ENCODE measurements at regions not wholly inside any gene's neighbourhood (a gene's known extent, or its start where the extent isn't known, plus 50 kb on each side); places are given as distances from the start of the nearest gene placed in this dataset.

- H3K4me2 ChIP-seq (ENCODE audit: insufficient read depth in 1 of 2, low read depth in 2 of 2, low read length in 2 of 2), result 0 out of 4 replicates have a peak overlapping the region, but pooled peaks of 1 of the 2 experiments have one; percentile 8
- H3K4me3 ChIP-seq (ENCODE audit: extremely low read depth in 1 of 4, insufficient read depth in 2 of 4, low read depth in 3 of 4, low read length in 4 of 4), result no peak overlapping the region
- peak overlapping the region; percentile 91 for H3K18ac ChIP-seq (ENCODE audit: extremely low read depth, low read length)
- H4K91ac ChIP-seq (replicated peaks; ENCODE audit: insufficient read length, low read length), result peak overlapping the region; percentile 95
- no peaks in the 10 kb centered on the region for H3K23me2 ChIP-seq (ENCODE audit: low read depth, low read length)
- H3K79me2 ChIP-seq (ENCODE audit: control insufficient read depth in 1 of 2, insufficient read depth in 2 of 2, low read length in 2 of 2), result no peaks in the 10 kb centered on the region
- no peak overlapping the region; a peak in 1 of 7 replicates for H3K9ac ChIP-seq (replicated peaks in 1 of 4; ENCODE audit: extremely low read depth in 1 of 4, low read depth in 3 of 4, low read length in 3 of 4)
- no peaks in the 10 kb centered on the region; the same call in 1 of the 2 replicates for H3K79me1 ChIP-seq (ENCODE audit: low read depth, low read length)
- 0 out of 2 replicates have a peak overlapping the region, but pooled peaks have one; percentile 8 for H2AFZ ChIP-seq (ENCODE audit: low read length)
- peak overlapping the region; percentile 100 for H2BK20ac ChIP-seq (ENCODE audit: low read length)
- H2BK15ac ChIP-seq (ENCODE audit: low read length), result peak overlapping the region; percentile 99
- ChIA-PET CTCF (ENCODE audit: partially characterized antibody) (interaction anchor here (0.5 to 5.4 kb wide), 13 partner anchors 8 to 672 kb away, joined by 3 to 31 read pairs (median 4); no protein-coding TSS in a partner anchor), POLR2A (ENCODE audit: partially characterized antibody) (interaction anchor here (1.1 to 1.3 kb wide), 3 partner anchors 12 to 582 kb away, joined by 3 to 5 read pairs (median 4); partner anchors contain the start of gene BCL2L11)
- H4K20me1 ChIP-seq (replicated peaks in 1 of 2; ENCODE audit: control insufficient read depth in 1 of 2, insufficient read depth in 2 of 2, low read length in 2 of 2), result no peaks in the 10 kb centered on the region
- H3K36me3 ChIP-seq (ENCODE audit: control insufficient read depth in 2 of 4, insufficient read depth in 4 of 4, low read length in 3 of 4), result no peaks in the 10 kb centered on the region
- H2AK5ac ChIP-seq (ENCODE audit: low read depth, low read length), result peak overlapping the region; percentile 98; the same call in 1 of the 2 replicates
- H4K5ac ChIP-seq (ENCODE audit: insufficient read length, low read depth, low read length), result no peak overlapping the region
- no peak overlapping the region for H3K14ac ChIP-seq (ENCODE audit: insufficient read length)
- H3K27me3 ChIP-seq (replicated peaks in 1 of 4; ENCODE audit: control insufficient read depth in 3 of 4, extremely low read depth in 1 of 4, insufficient read depth in 3 of 4, low read length in 3 of 4), result peaks cover 0 to 7% (median 0%) of the 10 kb centered on the region in 4 experiments; a peak in 1 of 7 replicates
- no peak overlapping the region; the same call in 1 of the 2 replicates for H3K27ac ChIP-seq (ENCODE audit: low read depth, low read length)
- H2BK120ac ChIP-seq (replicated peaks; ENCODE audit: low read depth, low read length), result peak overlapping the region; percentile 85
- TF ChIP-seq SIN3A (conservative IDR thresholded peaks at IDR 0.05 in 1 of 2, IDR thresholded peaks at IDR 0.05 in 1 of 2; ENCODE audit: low read depth in 1 of 2, low read length in 2 of 2), result no peak
- TF ChIP-seq TCF12 (IDR thresholded peaks at IDR 0.05; ENCODE audit: low read depth, low read length), result no peak
- TF ChIP-seq CHD1 (IDR thresholded peaks at IDR 0.05; ENCODE audit: low read depth, low read length), result no peak
- 0 out of 2 replicates have a peak, but pooled peaks have one; percentile 25 for TF ChIP-seq TAF1 (IDR thresholded peaks at IDR 0.05; ENCODE audit: low read depth, low read length)
- TF ChIP-seq SIX5 (IDR thresholded peaks at IDR 0.05; ENCODE audit: low read depth, low read length), result no peak
- no peak for TF ChIP-seq BRCA1 (IDR thresholded peaks at IDR 0.05; ENCODE audit: low read depth, low read length)
- H4K8ac ChIP-seq (ENCODE audit: extremely low read depth, insufficient read depth, low read length), result no peak overlapping the region
- H3K23ac ChIP-seq (ENCODE audit: insufficient read length), result no peak overlapping the region
- DNase-seq (ENCODE audit: low read depth in 1 of 2, low spot score in 2 of 2) (no peak), FAIRE-seq (no peak)
- H2BK5ac ChIP-seq (ENCODE audit: low read depth, low read length), result peak overlapping the region; percentile 97; the same call in 1 of the 2 replicates
- H2BK12ac ChIP-seq (ENCODE audit: low read depth, low read length), result peak overlapping the region; percentile 100
- peaks cover 11 to 33% (median 20%) of the 10 kb centered on the region in 4 experiments for H3K4me1 ChIP-seq (replicated peaks in 1 of 4; ENCODE audit: control insufficient read depth in 3 of 4, insufficient read depth in 4 of 4, low read length in 3 of 4)
- peak overlapping the region; percentile 86 for H3K4ac ChIP-seq (replicated peaks; ENCODE audit: insufficient read length, low read depth, low read length)
- H3K9me3 ChIP-seq (ENCODE audit: insufficient read depth in 2 of 2, low read depth in 1 of 2, low read length in 1 of 2), result no peaks in the 10 kb centered on the region
- WGBS, 2 experiments (ENCODE audit: extremely low coverage in 1 of 2, insufficient coverage in 1 of 2, insufficient read length in 1 of 2, insufficient replicate concordance in 2 of 2, low coverage in 1 of 2, low lambda C conversion rate in 2 of 2, missing lambda C conversion rate in 1 of 2), result 85% methylated on average over 7 of the region's 7 CpGs; no CpG with 5 or more reads in 1 of the 2 experiments
- no peak overlapping the region for H3K56ac ChIP-seq (replicated peaks; ENCODE audit: insufficient read length, low read depth, low read length)
Observed at GRCh38 chr2:111702804-111703196, 181.2 kb downstream of the ANAPC1 start.

Measured in H1 (cell line).